ENCODE measurements at regions not wholly inside any gene's neighbourhood (a gene's known extent, or its start where the extent isn't known, plus 50 kb on each side); places are given as distances from the start of the nearest gene placed in this dataset.

DNA sequence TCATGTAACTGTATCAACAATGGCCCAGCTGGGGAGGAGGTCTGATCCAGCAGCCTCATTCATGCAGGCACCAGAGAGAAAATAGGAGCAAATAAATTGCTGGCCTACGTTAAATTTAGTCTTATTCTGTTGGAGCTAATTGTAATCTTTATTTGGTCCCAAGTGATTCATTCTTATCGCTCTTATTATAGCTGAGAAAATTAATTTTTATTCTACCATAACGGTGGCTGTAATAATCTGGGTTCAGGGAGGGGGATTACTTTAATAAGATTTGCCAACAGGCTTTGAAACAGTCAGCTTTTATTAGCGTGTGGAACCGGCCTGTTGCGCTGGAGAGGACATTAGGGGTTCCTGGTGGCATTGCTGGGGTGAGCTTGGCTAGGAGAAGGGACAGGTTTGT, 254.9 kb downstream of the AACS start:
- ATAC-seq: no peak
- Histone ChIP-seq H3K4me2 (no peak overlapping the region), H3K36me3 (ENCODE audit: insufficient read depth) (no peaks in the 10 kb centered on the region), H3K79me2 (replicated peaks; ENCODE audit: insufficient read depth) (peaks cover 14% of the 10 kb centered on the region; the same call in 1 of the 2 replicates), H3K4me1 (ENCODE audit: insufficient read depth) (peaks cover 17% of the 10 kb centered on the region), H3K27me3 (ENCODE audit: insufficient read depth) (no peaks in the 10 kb centered on the region), H2AFZ (no peak overlapping the region), H3F3A (replicated peaks; ENCODE audit: low read depth) (peaks cover 6% of the 10 kb centered on the region; the same call in 1 of the 2 replicates), H3K4me3 (no peak overlapping the region), H3K27ac (ENCODE audit: low read depth) (no peak overlapping the region), H3K9me2 (ENCODE audit: insufficient read depth) (no peaks in the 10 kb centered on the region; the same call in 1 of the 2 replicates), H4K20me1 (replicated peaks; ENCODE audit: insufficient read depth) (no peaks in the 10 kb centered on the region)
- Mint-ChIP-seq H3K9me3 (peaks cover 12% of the 10 kb centered on the region; the same call in 1 of the 3 replicates), H3K4me1 (peaks cover 23% of the 10 kb centered on the region), H3K4me3 (no peak overlapping the region), H3K27ac (peak overlapping the region; percentile 84; the same call in 1 of the 2 replicates), H3K36me3 (ENCODE audit: low read depth) (peaks cover 50% of the 10 kb centered on the region), H3K27me3 (ENCODE audit: insufficient read depth, low read depth, poor library complexity) (peaks cover 14% of the 10 kb centered on the region)
- TF ChIP-seq EZH2phosphoT487 (IDR thresholded peaks at IDR 0.05; ENCODE audit: unreplicated experiment) (no peak), POLR2AphosphoS5 (IDR thresholded peaks at IDR 0.05; ENCODE audit: low read depth) (no peak), ZNF331 (CRISPR knock-in tag; IDR thresholded peaks at IDR 0.05; ENCODE audit: low read depth) (no peak), ZNF114 (CRISPR knock-in tag; IDR thresholded peaks at IDR 0.05) (no peak), JUNB (IDR thresholded peaks at IDR 0.05; ENCODE audit: unreplicated experiment) (no peak), REST (IDR thresholded peaks at IDR 0.05; ENCODE audit: unreplicated experiment) (no peak), STAT1 (IDR thresholded peaks at IDR 0.05; ENCODE audit: unreplicated experiment) (no peak)
- TF ChIP-seq, protein P1, sequence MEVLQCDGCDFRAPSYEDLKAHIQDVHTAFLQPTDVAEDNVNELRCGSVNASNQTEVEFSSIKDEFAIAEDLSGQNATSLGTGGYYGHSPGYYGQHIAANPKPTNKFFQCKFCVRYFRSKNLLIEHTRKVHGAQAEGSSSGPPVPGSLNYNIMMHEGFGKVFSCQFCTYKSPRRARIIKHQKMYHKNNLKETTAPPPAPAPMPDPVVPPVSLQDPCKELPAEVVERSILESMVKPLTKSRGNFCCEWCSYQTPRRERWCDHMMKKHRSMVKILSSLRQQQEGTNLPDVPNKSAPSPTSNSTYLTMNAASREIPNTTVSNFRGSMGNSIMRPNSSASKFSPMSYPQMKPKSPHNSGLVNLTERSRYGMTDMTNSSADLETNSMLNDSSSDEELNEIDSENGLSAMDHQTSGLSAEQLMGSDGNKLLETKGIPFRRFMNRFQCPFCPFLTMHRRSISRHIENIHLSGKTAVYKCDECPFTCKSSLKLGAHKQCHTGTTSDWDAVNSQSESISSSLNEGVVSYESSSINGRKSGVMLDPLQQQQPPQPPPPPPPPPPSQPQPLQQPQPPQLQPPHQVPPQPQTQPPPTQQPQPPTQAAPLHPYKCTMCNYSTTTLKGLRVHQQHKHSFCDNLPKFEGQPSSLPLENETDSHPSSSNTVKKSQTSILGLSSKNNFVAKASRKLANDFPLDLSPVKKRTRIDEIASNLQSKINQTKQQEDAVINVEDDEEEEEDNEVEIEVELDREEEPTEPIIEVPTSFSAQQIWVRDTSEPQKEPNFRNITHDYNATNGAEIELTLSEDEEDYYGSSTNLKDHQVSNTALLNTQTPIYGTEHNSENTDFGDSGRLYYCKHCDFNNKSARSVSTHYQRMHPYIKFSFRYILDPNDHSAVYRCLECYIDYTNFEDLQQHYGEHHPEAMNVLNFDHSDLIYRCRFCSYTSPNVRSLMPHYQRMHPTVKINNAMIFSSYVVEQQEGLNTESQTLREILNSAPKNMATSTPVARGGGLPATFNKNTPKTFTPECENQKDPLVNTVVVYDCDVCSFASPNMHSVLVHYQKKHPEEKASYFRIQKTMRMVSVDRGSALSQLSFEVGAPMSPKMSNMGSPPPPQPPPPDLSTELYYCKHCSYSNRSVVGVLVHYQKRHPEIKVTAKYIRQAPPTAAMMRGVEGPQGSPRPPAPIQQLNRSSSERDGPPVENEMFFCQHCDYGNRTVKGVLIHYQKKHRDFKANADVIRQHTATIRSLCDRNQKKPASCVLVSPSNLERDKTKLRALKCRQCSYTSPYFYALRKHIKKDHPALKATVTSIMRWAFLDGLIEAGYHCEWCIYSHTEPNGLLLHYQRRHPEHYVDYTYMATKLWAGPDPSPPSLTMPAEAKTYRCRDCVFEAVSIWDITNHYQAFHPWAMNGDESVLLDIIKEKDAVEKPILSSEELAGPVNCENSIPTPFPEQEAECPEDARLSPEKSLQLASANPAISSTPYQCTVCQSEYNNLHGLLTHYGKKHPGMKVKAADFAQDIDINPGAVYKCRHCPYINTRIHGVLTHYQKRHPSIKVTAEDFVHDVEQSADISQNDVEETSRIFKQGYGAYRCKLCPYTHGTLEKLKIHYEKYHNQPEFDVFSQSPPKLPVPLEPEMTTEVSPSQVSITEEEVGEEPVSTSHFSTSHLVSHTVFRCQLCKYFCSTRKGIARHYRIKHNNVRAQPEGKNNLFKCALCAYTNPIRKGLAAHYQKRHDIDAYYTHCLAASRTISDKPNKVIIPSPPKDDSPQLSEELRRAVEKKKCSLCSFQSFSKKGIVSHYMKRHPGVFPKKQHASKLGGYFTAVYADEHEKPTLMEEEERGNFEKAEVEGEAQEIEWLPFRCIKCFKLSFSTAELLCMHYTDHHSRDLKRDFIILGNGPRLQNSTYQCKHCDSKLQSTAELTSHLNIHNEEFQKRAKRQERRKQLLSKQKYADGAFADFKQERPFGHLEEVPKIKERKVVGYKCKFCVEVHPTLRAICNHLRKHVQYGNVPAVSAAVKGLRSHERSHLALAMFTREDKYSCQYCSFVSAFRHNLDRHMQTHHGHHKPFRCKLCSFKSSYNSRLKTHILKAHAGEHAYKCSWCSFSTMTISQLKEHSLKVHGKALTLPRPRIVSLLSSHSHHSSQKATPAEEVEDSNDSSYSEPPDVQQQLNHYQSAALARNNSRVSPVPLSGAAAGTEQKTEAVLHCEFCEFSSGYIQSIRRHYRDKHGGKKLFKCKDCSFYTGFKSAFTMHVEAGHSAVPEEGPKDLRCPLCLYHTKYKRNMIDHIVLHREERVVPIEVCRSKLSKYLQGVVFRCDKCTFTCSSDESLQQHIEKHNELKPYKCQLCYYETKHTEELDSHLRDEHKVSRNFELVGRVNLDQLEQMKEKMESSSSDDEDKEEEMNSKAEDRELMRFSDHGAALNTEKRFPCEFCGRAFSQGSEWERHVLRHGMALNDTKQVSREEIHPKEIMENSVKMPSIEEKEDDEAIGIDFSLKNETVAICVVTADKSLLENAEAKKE (CRISPR knock-in tag; IDR thresholded peaks at IDR 0.05): no peak
- TF ChIP-seq, protein P2, sequence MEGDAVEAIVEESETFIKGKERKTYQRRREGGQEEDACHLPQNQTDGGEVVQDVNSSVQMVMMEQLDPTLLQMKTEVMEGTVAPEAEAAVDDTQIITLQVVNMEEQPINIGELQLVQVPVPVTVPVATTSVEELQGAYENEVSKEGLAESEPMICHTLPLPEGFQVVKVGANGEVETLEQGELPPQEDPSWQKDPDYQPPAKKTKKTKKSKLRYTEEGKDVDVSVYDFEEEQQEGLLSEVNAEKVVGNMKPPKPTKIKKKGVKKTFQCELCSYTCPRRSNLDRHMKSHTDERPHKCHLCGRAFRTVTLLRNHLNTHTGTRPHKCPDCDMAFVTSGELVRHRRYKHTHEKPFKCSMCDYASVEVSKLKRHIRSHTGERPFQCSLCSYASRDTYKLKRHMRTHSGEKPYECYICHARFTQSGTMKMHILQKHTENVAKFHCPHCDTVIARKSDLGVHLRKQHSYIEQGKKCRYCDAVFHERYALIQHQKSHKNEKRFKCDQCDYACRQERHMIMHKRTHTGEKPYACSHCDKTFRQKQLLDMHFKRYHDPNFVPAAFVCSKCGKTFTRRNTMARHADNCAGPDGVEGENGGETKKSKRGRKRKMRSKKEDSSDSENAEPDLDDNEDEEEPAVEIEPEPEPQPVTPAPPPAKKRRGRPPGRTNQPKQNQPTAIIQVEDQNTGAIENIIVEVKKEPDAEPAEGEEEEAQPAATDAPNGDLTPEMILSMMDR (conservative IDR thresholded peaks at IDR 0.05; ENCODE audit: low read depth in 2 of 2): no peak
- DNase-seq (ENCODE audit: low spot score): no peak
